ENCODE measurements at regions not wholly inside any gene's neighbourhood (a gene's known extent, or its start where the extent isn't known, plus 50 kb on each side); places are given as distances from the start of the nearest gene placed in this dataset.

DNA sequence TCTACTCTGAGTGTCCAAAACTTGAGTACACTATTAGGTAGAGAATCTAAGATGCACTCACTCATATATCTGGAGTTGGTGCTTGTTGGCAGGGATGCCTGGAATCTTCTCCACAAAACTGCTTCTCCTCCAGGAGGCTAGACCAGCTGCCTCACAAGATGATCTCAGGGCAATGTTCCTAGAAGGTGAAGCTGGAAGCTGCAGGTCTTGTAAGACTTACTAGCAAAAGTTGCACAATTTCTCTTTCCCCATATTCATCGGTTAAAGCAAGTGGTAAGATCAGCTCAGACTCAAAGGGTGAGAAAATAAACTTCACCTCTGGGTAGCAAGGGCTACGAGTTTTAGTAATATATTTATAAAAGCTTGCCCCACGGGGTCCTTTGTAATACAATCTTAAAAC is 454.4 kb upstream of the ACVR2A start:
- in situ Hi-C loops (cut with MboI; ENCODE audit: low pct_unique_long_range_greater_than_20kb, low sequenced_read_pairs, unreplicated experiment), result no loop called here
- DNase-seq (ENCODE audit: low spot score), result no peak
- TF ChIP-seq, protein P1, sequence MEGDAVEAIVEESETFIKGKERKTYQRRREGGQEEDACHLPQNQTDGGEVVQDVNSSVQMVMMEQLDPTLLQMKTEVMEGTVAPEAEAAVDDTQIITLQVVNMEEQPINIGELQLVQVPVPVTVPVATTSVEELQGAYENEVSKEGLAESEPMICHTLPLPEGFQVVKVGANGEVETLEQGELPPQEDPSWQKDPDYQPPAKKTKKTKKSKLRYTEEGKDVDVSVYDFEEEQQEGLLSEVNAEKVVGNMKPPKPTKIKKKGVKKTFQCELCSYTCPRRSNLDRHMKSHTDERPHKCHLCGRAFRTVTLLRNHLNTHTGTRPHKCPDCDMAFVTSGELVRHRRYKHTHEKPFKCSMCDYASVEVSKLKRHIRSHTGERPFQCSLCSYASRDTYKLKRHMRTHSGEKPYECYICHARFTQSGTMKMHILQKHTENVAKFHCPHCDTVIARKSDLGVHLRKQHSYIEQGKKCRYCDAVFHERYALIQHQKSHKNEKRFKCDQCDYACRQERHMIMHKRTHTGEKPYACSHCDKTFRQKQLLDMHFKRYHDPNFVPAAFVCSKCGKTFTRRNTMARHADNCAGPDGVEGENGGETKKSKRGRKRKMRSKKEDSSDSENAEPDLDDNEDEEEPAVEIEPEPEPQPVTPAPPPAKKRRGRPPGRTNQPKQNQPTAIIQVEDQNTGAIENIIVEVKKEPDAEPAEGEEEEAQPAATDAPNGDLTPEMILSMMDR (IDR thresholded peaks at IDR 0.05; ENCODE audit: extremely low read depth, insufficient read depth, missing control alignments), result no peak

DNA sequence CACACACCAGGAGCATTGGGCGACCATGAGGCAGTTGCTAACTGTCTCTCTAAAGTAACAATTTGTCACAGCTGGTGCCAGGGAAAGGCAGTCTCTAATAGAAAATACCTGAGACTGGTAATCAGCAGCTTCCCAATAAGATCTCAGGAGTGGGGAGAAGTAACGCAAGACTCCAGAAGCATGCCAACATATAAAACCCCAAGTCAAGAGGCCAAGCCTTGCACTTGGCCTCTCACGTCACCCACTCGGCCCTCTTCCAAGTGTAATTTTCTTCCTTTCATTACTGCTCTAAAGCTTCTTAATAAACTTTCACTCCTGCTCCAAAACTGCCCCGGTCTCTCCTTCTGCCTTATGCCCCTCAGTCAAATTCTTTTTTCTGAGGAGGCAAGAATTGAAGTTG is 455.6 kb upstream of the ACVR2A start:
- in situ Hi-C loops (cut with MboI; ENCODE audit: low pct_unique_long_range_greater_than_20kb, low sequenced_read_pairs, unreplicated experiment), result no loop called here
- TF ChIP-seq, protein P1 (IDR thresholded peaks at IDR 0.05; ENCODE audit: extremely low read depth, insufficient read depth, missing control alignments), result no peak
- DNase-seq (ENCODE audit: low spot score), result no peak

DNA sequence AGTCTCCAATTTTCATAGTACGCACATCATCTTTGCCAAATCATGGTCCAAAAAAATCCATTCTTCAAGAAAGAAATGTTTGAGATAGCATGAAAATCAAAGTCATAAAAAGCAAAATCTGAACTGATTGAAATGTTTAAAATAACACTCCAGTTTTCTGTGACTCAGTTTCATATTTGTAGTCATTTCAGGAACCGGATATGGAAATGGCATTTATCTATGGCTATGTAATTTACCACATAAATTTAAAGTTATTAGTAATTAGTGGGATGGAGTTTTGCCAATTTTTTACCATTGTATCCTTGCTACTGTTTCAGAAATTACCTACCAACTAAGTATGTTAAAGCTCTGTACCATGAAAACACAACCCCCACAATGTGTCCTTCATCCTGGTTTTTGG is 456.6 kb upstream of the ACVR2A start:
- in situ Hi-C loops (cut with MboI; ENCODE audit: low pct_unique_long_range_greater_than_20kb, low sequenced_read_pairs, unreplicated experiment), result no loop called here
- no peak for DNase-seq (ENCODE audit: low spot score)
- TF ChIP-seq, protein P1 (IDR thresholded peaks at IDR 0.05; ENCODE audit: extremely low read depth, insufficient read depth, missing control alignments), result no peak

DNA sequence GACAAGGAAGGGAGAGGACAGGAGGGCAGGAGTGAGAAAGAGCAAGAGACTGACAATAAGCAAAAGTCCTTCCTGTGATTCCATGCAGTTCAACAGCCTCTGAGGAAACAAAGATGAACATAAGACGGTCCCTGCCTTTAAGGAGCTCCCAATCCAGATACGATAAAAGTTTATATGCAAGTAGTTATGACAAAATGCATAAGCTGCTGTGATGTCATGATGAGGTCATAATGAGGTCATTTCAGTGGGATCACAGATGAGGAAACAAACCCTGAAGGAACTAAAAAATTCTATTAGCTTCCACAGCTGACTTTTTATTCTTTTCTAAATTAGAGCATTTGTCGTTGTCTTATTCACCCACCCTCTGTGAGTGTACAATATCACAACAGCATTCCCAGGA is 458.5 kb upstream of the ACVR2A start:
- TF ChIP-seq, protein P1 (IDR thresholded peaks at IDR 0.05; ENCODE audit: extremely low read depth, insufficient read depth, missing control alignments), result no peak
- in situ Hi-C loops (cut with MboI; ENCODE audit: low pct_unique_long_range_greater_than_20kb, low sequenced_read_pairs, unreplicated experiment), result no loop called here
- no peak for DNase-seq (ENCODE audit: low spot score)

DNA sequence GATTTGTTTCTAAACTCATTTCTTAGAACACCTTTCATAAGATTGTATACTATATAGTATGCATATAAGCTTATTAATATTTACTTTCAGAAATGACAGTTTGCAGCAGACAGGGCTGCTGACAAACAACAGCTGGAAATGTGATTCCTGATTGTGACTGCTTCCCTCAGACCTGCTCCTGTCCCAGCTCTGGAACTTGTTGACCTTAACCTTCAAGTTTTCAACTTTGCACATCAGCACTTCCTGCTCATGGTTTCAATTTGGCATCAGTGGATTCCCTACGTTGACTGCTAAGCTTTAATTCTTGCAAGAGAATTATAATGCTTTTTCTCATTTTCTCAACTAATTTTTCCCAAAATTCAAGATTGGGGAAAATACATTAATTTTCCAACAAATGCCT is 459.2 kb upstream of the ACVR2A start:
- DNase-seq (ENCODE audit: low spot score), result no peak
- in situ Hi-C loops (cut with MboI; ENCODE audit: low pct_unique_long_range_greater_than_20kb, low sequenced_read_pairs, unreplicated experiment), result no loop called here
- TF ChIP-seq, protein P1 (IDR thresholded peaks at IDR 0.05; ENCODE audit: extremely low read depth, insufficient read depth, missing control alignments), result no peak

DNA sequence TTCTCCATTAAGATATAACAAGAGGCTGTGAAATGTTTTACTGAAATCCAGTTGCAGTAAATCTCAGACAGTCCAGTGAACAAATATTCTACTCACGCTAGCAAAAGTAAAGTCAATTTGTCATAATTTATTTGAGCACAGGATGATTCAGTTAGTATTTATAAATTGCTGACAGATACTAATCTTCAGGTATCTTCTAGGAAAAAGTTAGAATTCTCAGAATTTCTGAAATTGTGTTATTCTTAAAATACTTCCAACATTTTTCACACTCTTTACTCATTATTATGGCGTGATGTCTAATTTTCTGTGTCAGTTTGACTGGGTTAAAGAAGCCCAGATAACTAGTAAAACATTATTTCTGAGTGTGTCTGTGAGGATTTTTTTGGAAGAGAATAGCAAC is 460.2 kb upstream of the ACVR2A start:
- TF ChIP-seq, protein P1 (IDR thresholded peaks at IDR 0.05; ENCODE audit: extremely low read depth, insufficient read depth, missing control alignments), result no peak
- in situ Hi-C loops (cut with MboI; ENCODE audit: low pct_unique_long_range_greater_than_20kb, low sequenced_read_pairs, unreplicated experiment), result no loop called here
- DNase-seq (ENCODE audit: low spot score), result no peak

All from GM13977 (cell line).